ENCODE measurements at regions not wholly inside any gene's neighbourhood (a gene's known extent, or its start where the extent isn't known, plus 50 kb on each side); places are given as distances from the start of the nearest gene placed in this dataset.

DNA sequence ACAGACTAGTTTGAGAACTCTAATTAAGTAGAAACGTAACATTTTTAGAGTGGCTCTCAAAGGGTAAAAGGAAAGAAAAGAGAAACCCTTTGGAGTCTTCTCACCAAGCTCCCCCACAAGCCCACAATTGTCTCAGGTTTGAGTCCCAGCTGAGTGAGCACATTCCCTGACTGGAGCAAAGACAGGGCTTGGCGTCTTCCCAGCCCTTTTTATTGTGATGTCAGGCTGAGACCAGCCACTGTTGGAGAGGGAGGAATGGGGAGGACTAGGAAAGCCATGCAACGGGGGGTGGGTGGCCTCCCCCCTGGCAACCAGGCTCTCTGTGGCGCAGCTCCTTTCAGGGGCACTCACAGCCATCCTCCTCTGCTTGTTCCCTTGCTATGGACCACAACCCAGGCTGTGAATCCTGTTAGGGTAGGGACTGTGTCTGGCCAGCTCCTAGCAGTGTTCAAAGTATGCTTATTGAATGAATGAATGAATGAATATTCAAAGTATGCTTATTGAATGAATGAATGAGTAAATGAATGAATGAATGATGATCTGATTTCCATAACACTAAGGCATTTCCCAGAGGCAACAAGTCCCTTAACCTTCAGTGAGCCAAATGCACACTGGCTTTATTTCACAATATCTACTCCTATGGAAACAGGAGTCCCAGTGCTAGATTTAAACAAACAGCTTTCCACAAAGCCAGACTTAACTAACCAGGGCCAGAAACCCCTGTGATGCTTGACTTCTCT lies 413.3 kb downstream of the MID1IP1 start:
- H3K9me3 Mint-ChIP-seq = peaks cover 6% of the 10 kb centered on the region
- H3K4me1 Mint-ChIP-seq = peaks cover 5% of the 10 kb centered on the region
- H3K27me3 Mint-ChIP-seq = no peaks in the 10 kb centered on the region
- DNase-seq = no peak
- H3K36me3 Mint-ChIP-seq (ENCODE audit: low read depth) = peaks cover 1% of the 10 kb centered on the region
- H3K27ac Mint-ChIP-seq = no peak overlapping the region
- no peak overlapping the region for H3K4me3 Mint-ChIP-seq
- intact Hi-C loops (cut with micrococcal nuclease) = no loop called here

- Mint-ChIP-seq H3K4me1 (peaks cover 2% of the 10 kb centered on the region), H3K4me3 (no peak overlapping the region), H3K36me3 (ENCODE audit: low read depth) (no peaks in the 10 kb centered on the region), H3K27me3 (no peaks in the 10 kb centered on the region), H3K9me3 (peaks cover 3% of the 10 kb centered on the region), H3K27ac (no peak overlapping the region)
- intact Hi-C loops (cut with micrococcal nuclease) = no loop called here
- DNase-seq = no peak
Observed at GRCh38 chrX:39220952-39221351, 419.7 kb downstream of the MID1IP1 start.

GRCh38 chrX:39222346-39223113 lies 421.3 kb downstream of the MID1IP1 start:
- Mint-ChIP-seq H3K9me3 (peaks cover 3% of the 10 kb centered on the region), H3K36me3 (ENCODE audit: low read depth) (no peaks in the 10 kb centered on the region), H3K4me1 (peaks cover 2% of the 10 kb centered on the region), H3K27me3 (no peaks in the 10 kb centered on the region), H3K4me3 (no peak overlapping the region), H3K27ac (no peak overlapping the region)
- intact Hi-C loops (cut with micrococcal nuclease) = no loop called here
- DNase-seq = no peak

- Mint-ChIP-seq H3K36me3 (ENCODE audit: low read depth) (no peaks in the 10 kb centered on the region), H3K27me3 (no peaks in the 10 kb centered on the region), H3K27ac (no peak overlapping the region), H3K4me1 (peaks cover 3% of the 10 kb centered on the region), H3K9me3 (peaks cover 2% of the 10 kb centered on the region), H3K4me3 (no peak overlapping the region)
- intact Hi-C loops (cut with micrococcal nuclease) = no loop called here
- DNase-seq = no peak
Observed at GRCh38 chrX:39226251-39226650, 425.0 kb downstream of the MID1IP1 start.

DNA sequence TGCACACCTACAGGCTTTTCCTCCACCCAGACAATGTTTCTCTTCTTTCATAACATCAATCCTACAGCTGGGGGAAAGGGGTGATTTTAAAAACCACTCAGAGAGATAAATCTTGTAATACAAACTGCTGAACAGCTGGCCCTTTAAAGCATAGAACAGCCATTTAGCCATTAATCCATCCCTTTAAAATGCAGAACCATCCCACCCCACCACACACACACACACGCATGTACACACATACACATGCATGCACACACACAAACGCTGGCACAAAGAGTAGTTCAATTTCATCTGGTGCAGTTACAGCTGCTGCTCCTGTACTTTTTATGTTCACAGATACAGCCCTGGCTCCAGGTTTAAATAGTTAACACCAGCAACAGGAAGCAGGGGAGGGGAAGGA lies 426.1 kb downstream of the MID1IP1 start:
- no peak overlapping the region for H3K4me3 Mint-ChIP-seq
- no peaks in the 10 kb centered on the region for H3K27me3 Mint-ChIP-seq
- H3K4me1 Mint-ChIP-seq = peaks cover 4% of the 10 kb centered on the region
- intact Hi-C loops (cut with micrococcal nuclease) = no loop called here
- no peak overlapping the region for H3K27ac Mint-ChIP-seq
- no peaks in the 10 kb centered on the region for H3K36me3 Mint-ChIP-seq (ENCODE audit: low read depth)
- H3K9me3 Mint-ChIP-seq = peaks cover 4% of the 10 kb centered on the region
- DNase-seq = no peak

- intact Hi-C loops (cut with micrococcal nuclease) = no loop called here
- H3K27me3 Mint-ChIP-seq = no peaks in the 10 kb centered on the region
- no peak overlapping the region for H3K4me3 Mint-ChIP-seq
- DNase-seq = no peak
- H3K9me3 Mint-ChIP-seq = peaks cover 14% of the 10 kb centered on the region
- peak overlapping the region; percentile 65 for H3K27ac Mint-ChIP-seq
- no peaks in the 10 kb centered on the region for H3K36me3 Mint-ChIP-seq (ENCODE audit: low read depth)
- peaks cover 23% of the 10 kb centered on the region for H3K4me1 Mint-ChIP-seq
Observed at GRCh38 chrX:39238006-39238405, 436.7 kb downstream of the MID1IP1 start.

DNA sequence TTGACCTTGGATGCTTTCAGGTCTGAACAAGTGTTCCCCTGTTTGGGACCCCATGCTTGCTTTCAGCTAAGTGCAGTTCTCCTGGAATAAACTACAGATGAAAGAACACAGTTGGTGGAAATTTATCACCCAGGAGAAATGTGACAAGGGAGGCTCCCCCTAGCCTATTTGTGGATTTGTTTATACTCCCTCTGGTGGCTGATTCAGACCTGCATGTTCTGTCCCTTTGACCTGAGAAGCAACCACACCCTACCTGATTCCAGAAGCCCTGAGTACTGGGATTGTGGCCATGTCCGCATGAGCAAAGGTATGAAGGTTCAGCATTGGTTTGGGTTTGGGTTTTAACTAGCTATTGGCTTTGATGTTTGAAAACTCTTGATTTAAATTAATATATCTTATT lies 440.9 kb downstream of the MID1IP1 start:
- peaks cover 19% of the 10 kb centered on the region for H3K4me1 Mint-ChIP-seq
- no peaks in the 10 kb centered on the region for H3K9me3 Mint-ChIP-seq
- H3K4me3 Mint-ChIP-seq = no peak overlapping the region
- no peaks in the 10 kb centered on the region for H3K36me3 Mint-ChIP-seq (ENCODE audit: low read depth)
- peak; percentile 61 for DNase-seq
- H3K27me3 Mint-ChIP-seq = no peaks in the 10 kb centered on the region
- H3K27ac Mint-ChIP-seq = no peak overlapping the region
- intact Hi-C loops (cut with micrococcal nuclease) = loop anchor here (5.0 kb wide), 1 partner anchor 80 kb away; no protein-coding TSS in a partner anchor

GRCh38 chrX:39244147-39244546 lies 442.9 kb downstream of the MID1IP1 start:
- Mint-ChIP-seq H3K4me1 (peaks cover 4% of the 10 kb centered on the region), H3K27me3 (no peaks in the 10 kb centered on the region), H3K27ac (no peak overlapping the region), H3K4me3 (no peak overlapping the region), H3K36me3 (ENCODE audit: low read depth) (no peaks in the 10 kb centered on the region), H3K9me3 (no peaks in the 10 kb centered on the region)
- no peak for DNase-seq
- intact Hi-C loops (cut with micrococcal nuclease) = loop anchor here (5.0 kb wide), 1 partner anchor 82 kb away; no protein-coding TSS in a partner anchor

GRCh38 chrX:39245024-39245423 lies 443.8 kb downstream of the MID1IP1 start:
- Mint-ChIP-seq H3K9me3 (no peaks in the 10 kb centered on the region), H3K4me1 (peaks cover 5% of the 10 kb centered on the region), H3K27me3 (no peaks in the 10 kb centered on the region), H3K36me3 (ENCODE audit: low read depth) (no peaks in the 10 kb centered on the region), H3K4me3 (no peak overlapping the region), H3K27ac (no peak overlapping the region)
- intact Hi-C loops (cut with micrococcal nuclease) = no loop called here
- no peak for DNase-seq

GRCh38 chrX:39247536-39247935 lies 446.3 kb downstream of the MID1IP1 start:
- intact Hi-C loops (cut with micrococcal nuclease) = no loop called here
- no peaks in the 10 kb centered on the region for H3K9me3 Mint-ChIP-seq
- no peaks in the 10 kb centered on the region for H3K36me3 Mint-ChIP-seq (ENCODE audit: low read depth)
- no peak overlapping the region for H3K27ac Mint-ChIP-seq
- no peak overlapping the region for H3K4me3 Mint-ChIP-seq
- H3K27me3 Mint-ChIP-seq = no peaks in the 10 kb centered on the region
- peaks cover 18% of the 10 kb centered on the region for H3K4me1 Mint-ChIP-seq
- no peak for DNase-seq

DNA sequence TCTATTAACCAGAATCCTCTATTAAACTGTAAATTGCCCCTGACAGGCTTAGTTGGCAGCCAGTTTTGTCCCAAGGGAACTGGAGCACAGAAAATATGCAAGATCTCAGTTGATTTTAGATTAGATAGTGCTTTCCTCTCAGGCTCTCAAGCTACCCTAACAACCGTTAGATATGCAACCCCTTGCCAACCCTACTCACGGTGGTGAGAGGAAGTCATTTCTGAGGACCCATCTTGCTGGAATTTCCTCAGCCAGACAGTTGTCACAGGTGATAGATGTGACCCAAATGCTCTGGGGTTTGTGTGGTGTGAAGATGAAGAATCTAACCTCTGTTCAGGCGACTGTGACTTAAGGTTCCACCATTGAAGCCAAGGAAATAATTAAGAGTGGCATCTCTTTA lies 447.1 kb downstream of the MID1IP1 start:
- peaks cover 23% of the 10 kb centered on the region for H3K4me1 Mint-ChIP-seq
- H3K27me3 Mint-ChIP-seq = no peaks in the 10 kb centered on the region
- H3K36me3 Mint-ChIP-seq (ENCODE audit: low read depth) = peaks cover 4% of the 10 kb centered on the region
- DNase-seq = no peak
- H3K4me3 Mint-ChIP-seq = no peak overlapping the region
- H3K9me3 Mint-ChIP-seq = peaks cover 2% of the 10 kb centered on the region
- H3K27ac Mint-ChIP-seq = no peak overlapping the region
- intact Hi-C loops (cut with micrococcal nuclease) = no loop called here

- peaks cover 31% of the 10 kb centered on the region for H3K4me1 Mint-ChIP-seq
Observed at GRCh38 chrX:39249999-39250398, 448.7 kb downstream of the MID1IP1 start.

GRCh38 chrX:39251995-39252394 lies 450.7 kb downstream of the MID1IP1 start:
- peaks cover 10% of the 10 kb centered on the region for H3K9me3 Mint-ChIP-seq
- no peak overlapping the region for H3K4me3 Mint-ChIP-seq
- H3K36me3 Mint-ChIP-seq (ENCODE audit: low read depth) = peaks cover 13% of the 10 kb centered on the region
- H3K4me1 Mint-ChIP-seq = peaks cover 31% of the 10 kb centered on the region
- H3K27me3 Mint-ChIP-seq = no peaks in the 10 kb centered on the region
- no peak overlapping the region for H3K27ac Mint-ChIP-seq
- no peak for DNase-seq
- intact Hi-C loops (cut with micrococcal nuclease) = no loop called here

More at GRCh38 chrX:39249999-39250398, 448.7 kb downstream of the MID1IP1 start:
- Mint-ChIP-seq H3K4me3 (no peak overlapping the region), H3K27ac (peak overlapping the region; percentile 76), H3K36me3 (ENCODE audit: low read depth) (peaks cover 9% of the 10 kb centered on the region), H3K9me3 (peaks cover 4% of the 10 kb centered on the region), H3K27me3 (no peaks in the 10 kb centered on the region)
- intact Hi-C loops (cut with micrococcal nuclease) = no loop called here
- DNase-seq = no peak

GRCh38 chrX:39253551-39253950 lies 452.3 kb downstream of the MID1IP1 start:
- H3K36me3 Mint-ChIP-seq (ENCODE audit: low read depth) = peaks cover 13% of the 10 kb centered on the region
- H3K4me1 Mint-ChIP-seq = peaks cover 31% of the 10 kb centered on the region
- H3K27ac Mint-ChIP-seq = peak overlapping the region; percentile 56
- H3K4me3 Mint-ChIP-seq = no peak overlapping the region
- H3K27me3 Mint-ChIP-seq = no peaks in the 10 kb centered on the region
- intact Hi-C loops (cut with micrococcal nuclease) = no loop called here
- H3K9me3 Mint-ChIP-seq = peaks cover 10% of the 10 kb centered on the region
- no peak for DNase-seq
